HFFc6 (cell line): ENCODE measurements at regions not wholly inside any gene's neighbourhood (a gene's known extent, or its start where the extent isn't known, plus 50 kb on each side); places are given as distances from the start of the nearest gene placed in this dataset.
"Not testable (repeated sequence)": the region's sequence is repeated elsewhere in the genome, so short reads cannot be mapped to it uniquely, and the experiment has no call there.

Experiments
- DNase-seq: peaks from one replicate; pipeline ENCODE4 v3.0.0-alpha.2; 2018
- H3K27ac Mint-ChIP-seq: 2 replicates; pipeline ENCODE4 v1.8.0; 2020; ENCODE audit warnings: mild to moderate bottlenecking, mixed read lengths
- H3K27me3 Mint-ChIP-seq: 2 replicates; pipeline ENCODE4 v1.8.0; 2021; ENCODE audit warnings: mild to moderate bottlenecking, moderate library complexity, mixed read lengths; ENCODE audit not compliant: insufficient read depth
- H3K36me3 Mint-ChIP-seq: 2 replicates; pipeline ENCODE4 v1.8.0; 2021; ENCODE audit warnings: low read depth, mixed read lengths
- H3K4me1 Mint-ChIP-seq: 2 replicates; pipeline ENCODE4 v1.8.0; 2020; ENCODE audit warnings: low read depth, mixed read lengths
- H3K4me3 Mint-ChIP-seq: 2 replicates; pipeline ENCODE4 v1.8.0; 2020; ENCODE audit warnings: mild to moderate bottlenecking, moderate library complexity, mixed read lengths
- H3K9me3 Mint-ChIP-seq: 2 replicates; pipeline ENCODE4 v1.8.0; 2020; ENCODE audit warnings: mild to moderate bottlenecking, mixed read lengths
- TF ChIP-seq, protein P1 (sequence below): fragments of 200-600 bp; sonication (generic); IDR thresholded peaks from 2 replicates; pipeline ENCODE4 v1.5.0; 2021; ENCODE audit warnings: antibody characterized with exemption, mild to moderate bottlenecking

DNA sequence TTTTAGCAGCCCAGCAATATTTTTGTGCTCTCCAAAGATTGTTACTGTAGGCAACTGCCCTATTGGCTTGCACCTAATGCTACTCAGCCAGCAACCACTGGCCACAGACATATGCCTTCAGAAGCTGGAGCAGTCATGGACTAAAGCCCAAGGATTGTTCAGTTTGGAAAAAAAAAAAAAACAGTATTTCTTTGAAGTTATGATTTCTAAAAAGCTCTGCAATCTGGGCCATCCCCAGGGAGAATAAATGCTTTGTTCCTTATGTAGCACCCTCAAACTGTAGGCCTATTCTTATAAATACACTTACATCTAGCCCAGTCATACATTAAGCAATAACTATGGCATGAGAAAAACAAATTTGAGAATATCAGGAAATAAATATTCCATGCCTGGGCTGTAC is 2190.5 kb upstream of the RAG2 start:
- Mint-ChIP-seq H3K4me1 (no peaks in the 10 kb centered on the region), H3K4me3 (no peak overlapping the region), H3K9me3 (peaks cover 8% of the 10 kb centered on the region), H3K27me3 (no peaks in the 10 kb centered on the region), H3K36me3 (no peaks in the 10 kb centered on the region), H3K27ac (no peak overlapping the region)
- TF ChIP-seq, protein P1, sequence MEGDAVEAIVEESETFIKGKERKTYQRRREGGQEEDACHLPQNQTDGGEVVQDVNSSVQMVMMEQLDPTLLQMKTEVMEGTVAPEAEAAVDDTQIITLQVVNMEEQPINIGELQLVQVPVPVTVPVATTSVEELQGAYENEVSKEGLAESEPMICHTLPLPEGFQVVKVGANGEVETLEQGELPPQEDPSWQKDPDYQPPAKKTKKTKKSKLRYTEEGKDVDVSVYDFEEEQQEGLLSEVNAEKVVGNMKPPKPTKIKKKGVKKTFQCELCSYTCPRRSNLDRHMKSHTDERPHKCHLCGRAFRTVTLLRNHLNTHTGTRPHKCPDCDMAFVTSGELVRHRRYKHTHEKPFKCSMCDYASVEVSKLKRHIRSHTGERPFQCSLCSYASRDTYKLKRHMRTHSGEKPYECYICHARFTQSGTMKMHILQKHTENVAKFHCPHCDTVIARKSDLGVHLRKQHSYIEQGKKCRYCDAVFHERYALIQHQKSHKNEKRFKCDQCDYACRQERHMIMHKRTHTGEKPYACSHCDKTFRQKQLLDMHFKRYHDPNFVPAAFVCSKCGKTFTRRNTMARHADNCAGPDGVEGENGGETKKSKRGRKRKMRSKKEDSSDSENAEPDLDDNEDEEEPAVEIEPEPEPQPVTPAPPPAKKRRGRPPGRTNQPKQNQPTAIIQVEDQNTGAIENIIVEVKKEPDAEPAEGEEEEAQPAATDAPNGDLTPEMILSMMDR: no peak
- DNase-seq: no peak

DNA sequence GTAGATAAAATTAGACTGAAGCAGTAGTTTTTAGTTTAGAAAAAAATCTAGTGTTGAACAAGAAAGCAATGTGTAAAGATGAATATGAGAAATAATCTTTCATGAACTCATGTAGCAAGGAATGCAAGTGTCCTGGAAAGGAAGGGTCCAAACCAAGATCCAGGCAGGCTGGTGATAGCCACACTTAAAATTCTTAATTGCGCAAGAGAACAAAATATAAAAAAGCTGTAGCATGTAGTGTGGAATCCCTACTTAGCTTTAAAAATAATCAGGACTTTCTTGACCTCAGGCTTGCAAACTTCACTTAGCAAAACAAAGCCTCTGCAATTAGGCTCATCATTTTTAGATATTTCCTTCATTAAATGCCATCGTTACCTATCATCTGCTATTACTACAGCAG is 2186.1 kb upstream of the RAG2 start:
- no peaks in the 10 kb centered on the region for H3K27me3 Mint-ChIP-seq
- no peak overlapping the region for H3K4me3 Mint-ChIP-seq
- no peaks in the 10 kb centered on the region; the same call in 1 of the 2 replicates for H3K36me3 Mint-ChIP-seq
- no peaks in the 10 kb centered on the region for H3K4me1 Mint-ChIP-seq
- no peak overlapping the region for H3K27ac Mint-ChIP-seq
- TF ChIP-seq, protein P1: no peak
- no peak for DNase-seq
- H3K9me3 Mint-ChIP-seq: peaks cover 23% of the 10 kb centered on the region

DNA sequence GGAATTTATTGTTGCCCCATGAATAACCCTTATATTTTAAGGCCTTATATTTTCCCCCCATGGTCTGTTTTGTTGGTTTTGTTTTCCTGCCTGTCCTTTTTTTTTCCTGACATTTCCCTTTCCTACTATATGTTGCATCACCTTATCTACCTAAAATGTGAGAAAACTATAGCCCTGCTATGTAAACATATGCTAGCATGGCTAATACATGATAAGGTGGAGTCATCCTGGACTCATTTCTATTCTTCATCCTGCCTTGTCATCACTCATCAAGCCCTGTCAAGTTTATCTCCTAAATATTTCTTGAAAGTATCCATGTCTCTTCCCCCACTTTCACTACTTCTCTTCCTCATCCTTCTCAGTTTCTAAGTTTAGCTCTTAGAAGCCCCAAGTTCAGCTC is 2168.8 kb upstream of the RAG2 start:
- Mint-ChIP-seq H3K36me3 (peaks cover 5% of the 10 kb centered on the region; the same call in 1 of the 2 replicates), H3K27ac (no peak overlapping the region), H3K9me3 (peaks cover 36% of the 10 kb centered on the region), H3K4me1 (no peaks in the 10 kb centered on the region), H3K27me3 (no peaks in the 10 kb centered on the region), H3K4me3 (no peak overlapping the region)
- TF ChIP-seq, protein P1: no peak
- no peak for DNase-seq

DNA sequence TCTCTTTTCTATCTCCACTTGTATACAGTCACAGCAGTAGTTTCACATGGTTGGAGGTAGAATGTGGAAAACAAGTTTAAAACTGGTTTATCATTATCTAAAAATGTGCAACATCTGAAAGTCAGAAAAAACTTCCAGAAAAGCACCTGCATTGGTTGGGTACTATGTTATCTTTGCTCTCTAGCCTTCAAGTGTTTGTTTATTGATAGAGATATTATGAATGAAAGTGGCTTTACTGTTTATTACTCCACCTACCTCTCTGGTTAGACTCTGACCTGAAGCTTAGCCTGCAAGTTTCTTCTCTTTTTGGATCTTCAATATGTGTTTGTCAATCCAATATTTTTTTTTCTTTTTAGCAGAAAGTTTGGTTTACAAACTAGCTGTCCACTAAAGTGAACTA is 2161.4 kb upstream of the RAG2 start:
- Mint-ChIP-seq H3K27me3 (no peaks in the 10 kb centered on the region), H3K4me3 (no peak overlapping the region), H3K4me1 (no peaks in the 10 kb centered on the region), H3K9me3 (peaks cover 11% of the 10 kb centered on the region), H3K36me3 (no peaks in the 10 kb centered on the region), H3K27ac (no peak overlapping the region)
- TF ChIP-seq, protein P1: no peak
- no peak for DNase-seq

DNA sequence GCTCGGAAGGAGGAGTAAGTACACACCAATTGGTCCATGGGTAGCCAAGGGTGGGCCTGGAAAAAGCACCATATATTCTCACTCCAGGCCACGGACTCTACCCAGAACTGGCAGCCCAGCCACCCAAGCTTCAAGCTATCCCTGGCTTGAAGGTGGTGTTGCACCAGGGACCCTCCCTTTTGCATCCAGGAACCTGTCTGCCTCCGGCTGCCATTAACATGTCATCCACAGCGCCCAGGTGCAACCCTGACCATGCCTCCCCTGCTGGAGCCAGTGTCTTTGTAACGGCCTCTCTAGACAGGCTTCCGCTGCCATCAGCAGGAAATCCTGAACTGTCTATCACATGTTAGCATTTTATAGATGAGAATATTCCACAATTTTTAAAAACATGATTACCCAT is 2158.5 kb upstream of the RAG2 start:
- Mint-ChIP-seq H3K9me3 (peaks cover 12% of the 10 kb centered on the region), H3K36me3 (no peaks in the 10 kb centered on the region), H3K27ac (no peak overlapping the region), H3K4me1 (no peaks in the 10 kb centered on the region), H3K27me3 (no peaks in the 10 kb centered on the region; the same call in 1 of the 2 replicates), H3K4me3 (no peak overlapping the region)
- TF ChIP-seq, protein P1: no peak
- DNase-seq: no peak

DNA sequence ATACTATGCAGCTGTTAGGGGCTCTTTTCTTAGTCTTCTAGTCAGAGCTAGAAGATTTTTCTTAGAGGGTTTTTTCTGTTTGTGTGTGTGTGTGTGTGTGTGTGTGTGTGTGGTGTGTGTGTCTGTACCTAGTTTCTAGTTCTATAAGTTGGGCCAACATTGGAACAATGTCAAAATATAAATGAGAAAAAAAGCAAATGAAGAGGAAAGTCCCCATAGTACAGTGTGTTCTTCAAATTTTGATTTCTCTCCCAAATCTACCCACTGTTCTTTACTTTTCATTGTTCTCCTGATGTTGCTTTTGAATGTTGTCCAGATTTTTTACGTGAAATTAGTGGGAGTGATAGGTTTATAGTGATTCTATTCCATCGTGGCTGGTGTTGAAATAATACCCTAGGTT is 2153.4 kb upstream of the RAG2 start:
- TF ChIP-seq, protein P1: no peak
- DNase-seq: no peak
- Mint-ChIP-seq H3K27me3 (no peaks in the 10 kb centered on the region; the same call in 1 of the 2 replicates), H3K27ac (no peak overlapping the region), H3K36me3 (no peaks in the 10 kb centered on the region), H3K4me3 (no peak overlapping the region), H3K9me3 (peaks cover 15% of the 10 kb centered on the region), H3K4me1 (no peaks in the 10 kb centered on the region)

DNA sequence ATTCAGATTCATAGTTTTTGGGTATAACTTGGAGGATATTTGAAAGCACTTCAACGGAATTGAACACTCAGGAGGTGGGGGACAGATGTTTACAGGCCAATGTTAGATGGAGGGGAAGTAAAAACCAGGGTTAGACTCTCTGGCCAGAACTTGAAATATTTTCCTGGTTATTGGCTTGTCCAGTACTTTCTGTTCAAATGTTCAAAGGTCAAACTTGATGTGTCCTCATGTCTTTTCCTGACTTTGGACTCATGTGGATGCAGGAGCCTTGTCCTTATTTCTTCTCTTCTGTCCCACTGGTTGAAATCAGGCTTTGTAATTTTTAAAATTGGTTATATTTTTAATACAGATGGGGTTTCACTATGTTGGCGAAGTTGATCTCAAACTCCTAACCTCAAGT is 2148.5 kb upstream of the RAG2 start:
- H3K4me1 Mint-ChIP-seq, H3K9me3 Mint-ChIP-seq, H3K27ac Mint-ChIP-seq, H3K36me3 Mint-ChIP-seq, H3K27me3 Mint-ChIP-seq, H3K4me3 Mint-ChIP-seq, DNase-seq: not testable (repeated sequence)
